ENCODE measurements at regions not wholly inside any gene's neighbourhood (a gene's known extent, or its start where the extent isn't known, plus 50 kb on each side); places are given as distances from the start of the nearest gene placed in this dataset.
"Not testable (repeated sequence)": the region's sequence is repeated elsewhere in the genome, so short reads cannot be mapped to it uniquely, and the experiment has no call there.

- DNase-seq, result no peak
- Histone ChIP-seq H3K4me1 (ENCODE audit: control insufficient read depth, insufficient read depth, low read length, poor library complexity, severe bottlenecking) (no peaks in the 10 kb centered on the region), H3K27ac (ENCODE audit: insufficient read depth, low read length, poor library complexity, severe bottlenecking) (no peak overlapping the region), H3K27me3 (replicated peaks; ENCODE audit: control insufficient read depth, insufficient read depth, low read length, poor library complexity, severe bottlenecking) (no peaks in the 10 kb centered on the region), H3K4me3 (ENCODE audit: insufficient read depth, low read depth, low read length, poor library complexity, severe bottlenecking) (no peak overlapping the region), H3K36me3 (ENCODE audit: control insufficient read depth, insufficient read depth, low read length) (no peaks in the 10 kb centered on the region), H3K9me3 (ENCODE audit: control insufficient read depth, low read length) (no peaks in the 10 kb centered on the region)
Observed at GRCh38 chr6:54535568-54535967, 227.3 kb downstream of the TINAG start.

- Histone ChIP-seq H3K27me3 (replicated peaks; ENCODE audit: control insufficient read depth, insufficient read depth, low read length, poor library complexity, severe bottlenecking) (no peaks in the 10 kb centered on the region), H3K9me3 (ENCODE audit: control insufficient read depth, low read length) (no peaks in the 10 kb centered on the region), H3K4me1 (ENCODE audit: control insufficient read depth, insufficient read depth, low read length, poor library complexity, severe bottlenecking) (no peaks in the 10 kb centered on the region), H3K36me3 (ENCODE audit: control insufficient read depth, insufficient read depth, low read length) (no peaks in the 10 kb centered on the region), H3K4me3 (ENCODE audit: insufficient read depth, low read depth, low read length, poor library complexity, severe bottlenecking) (no peak overlapping the region), H3K27ac (ENCODE audit: insufficient read depth, low read length, poor library complexity, severe bottlenecking) (no peak overlapping the region)
- no peak for DNase-seq
Observed at GRCh38 chr6:54541541-54541940, 233.3 kb downstream of the TINAG start.

- H3K36me3 ChIP-seq (ENCODE audit: control insufficient read depth, insufficient read depth, low read length), result no peaks in the 10 kb centered on the region
- no peaks in the 10 kb centered on the region for H3K27me3 ChIP-seq (replicated peaks; ENCODE audit: control insufficient read depth, insufficient read depth, low read length, poor library complexity, severe bottlenecking)
- H3K4me1 ChIP-seq (ENCODE audit: control insufficient read depth, insufficient read depth, low read length, poor library complexity, severe bottlenecking), result no peaks in the 10 kb centered on the region
- no peaks in the 10 kb centered on the region for H3K9me3 ChIP-seq (ENCODE audit: control insufficient read depth, low read length)
- no peak overlapping the region for H3K4me3 ChIP-seq (ENCODE audit: insufficient read depth, low read depth, low read length, poor library complexity, severe bottlenecking)
- DNase-seq, result no peak
- H3K27ac ChIP-seq (ENCODE audit: insufficient read depth, low read length, poor library complexity, severe bottlenecking), result no peak overlapping the region
Observed at GRCh38 chr6:54559136-54559535, 250.9 kb downstream of the TINAG start.

DNA sequence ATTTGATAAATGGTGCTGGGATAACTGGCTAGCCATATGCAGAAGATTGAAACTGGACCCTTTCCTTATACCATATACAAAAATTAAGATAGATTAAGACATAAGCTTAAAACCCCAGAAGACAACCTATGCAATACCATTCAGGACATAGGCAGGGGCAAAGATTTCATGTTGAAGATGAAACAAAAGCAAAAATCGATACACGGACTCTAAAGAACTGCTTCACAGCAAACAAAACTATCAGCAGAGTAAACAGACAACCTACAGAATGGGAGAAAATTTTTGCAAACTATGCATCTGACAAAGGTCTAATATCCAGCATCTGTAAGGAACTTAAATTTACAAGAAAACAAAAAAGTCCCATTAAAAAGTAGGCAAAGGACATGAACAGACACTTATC is 255.9 kb downstream of the TINAG start:
- H3K36me3 ChIP-seq (ENCODE audit: control insufficient read depth, insufficient read depth, low read length); H3K4me1 ChIP-seq (ENCODE audit: control insufficient read depth, insufficient read depth, low read length, poor library complexity, severe bottlenecking); H3K27me3 ChIP-seq (replicated peaks; ENCODE audit: control insufficient read depth, insufficient read depth, low read length, poor library complexity, severe bottlenecking); H3K4me3 ChIP-seq (ENCODE audit: insufficient read depth, low read depth, low read length, poor library complexity, severe bottlenecking); H3K27ac ChIP-seq (ENCODE audit: insufficient read depth, low read length, poor library complexity, severe bottlenecking); H3K9me3 ChIP-seq (ENCODE audit: control insufficient read depth, low read length); DNase-seq: not testable (repeated sequence)

DNA sequence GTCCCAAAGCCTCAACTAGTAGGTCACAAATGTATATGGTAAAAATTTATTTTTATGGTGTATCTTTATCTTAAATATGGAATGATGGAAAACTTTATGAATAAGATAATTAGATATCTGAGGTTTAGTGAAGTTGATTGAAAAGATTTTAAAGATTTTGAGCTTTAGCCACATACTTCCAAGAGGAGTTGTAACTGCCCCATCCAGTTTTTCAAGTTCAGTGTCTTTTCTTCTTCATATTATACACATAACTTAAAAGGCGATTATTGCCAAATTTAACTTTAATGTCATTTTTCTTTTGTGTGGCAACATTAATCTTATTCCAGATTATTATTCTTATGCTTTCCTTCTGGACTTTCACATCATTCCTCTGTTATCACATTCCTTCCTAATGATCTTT is 266.4 kb downstream of the TINAG start:
- no peaks in the 10 kb centered on the region for H3K9me3 ChIP-seq (ENCODE audit: control insufficient read depth, low read length)
- no peak for DNase-seq
- no peaks in the 10 kb centered on the region for H3K36me3 ChIP-seq (ENCODE audit: control insufficient read depth, insufficient read depth, low read length)
- H3K4me1 ChIP-seq (ENCODE audit: control insufficient read depth, insufficient read depth, low read length, poor library complexity, severe bottlenecking), result no peaks in the 10 kb centered on the region
- H3K27me3 ChIP-seq (replicated peaks; ENCODE audit: control insufficient read depth, insufficient read depth, low read length, poor library complexity, severe bottlenecking), result no peaks in the 10 kb centered on the region
- H3K27ac ChIP-seq (ENCODE audit: insufficient read depth, low read length, poor library complexity, severe bottlenecking), result no peak overlapping the region
- H3K4me3 ChIP-seq (ENCODE audit: insufficient read depth, low read depth, low read length, poor library complexity, severe bottlenecking), result no peak overlapping the region

DNA sequence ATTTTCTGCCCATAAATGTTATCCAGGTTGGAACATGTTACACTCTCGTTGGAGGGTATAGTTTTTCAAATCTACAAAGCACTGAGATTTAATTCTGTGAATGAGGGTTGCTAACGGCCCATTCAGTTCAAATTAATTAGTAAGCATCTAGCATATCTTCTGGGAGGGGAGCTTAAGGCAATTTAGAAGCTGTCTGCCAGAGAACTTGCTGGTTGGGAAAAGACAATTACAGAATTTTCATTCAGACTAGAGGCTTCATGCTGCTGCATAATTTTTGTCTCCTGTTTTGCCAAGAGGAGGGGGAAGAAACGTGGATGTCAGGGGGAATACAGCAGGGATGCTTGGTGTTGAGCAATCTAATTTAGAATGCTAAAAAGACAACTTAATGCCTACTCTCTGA is 268.3 kb upstream of the FAM83B start:
- no peaks in the 10 kb centered on the region for H3K4me1 ChIP-seq (ENCODE audit: control insufficient read depth, insufficient read depth, low read length, poor library complexity, severe bottlenecking)
- no peaks in the 10 kb centered on the region for H3K36me3 ChIP-seq (ENCODE audit: control insufficient read depth, insufficient read depth, low read length)
- H3K27ac ChIP-seq (ENCODE audit: insufficient read depth, low read length, poor library complexity, severe bottlenecking), result no peak overlapping the region
- H3K4me3 ChIP-seq (ENCODE audit: insufficient read depth, low read depth, low read length, poor library complexity, severe bottlenecking), result no peak overlapping the region
- DNase-seq, result no peak
- no peaks in the 10 kb centered on the region for H3K27me3 ChIP-seq (replicated peaks; ENCODE audit: control insufficient read depth, insufficient read depth, low read length, poor library complexity, severe bottlenecking)
- H3K9me3 ChIP-seq (ENCODE audit: control insufficient read depth, low read length), result no peaks in the 10 kb centered on the region

GRCh38 chr6:54579011-54579410 is 267.6 kb upstream of the FAM83B start:
- Histone ChIP-seq H3K27me3 (replicated peaks; ENCODE audit: control insufficient read depth, insufficient read depth, low read length, poor library complexity, severe bottlenecking) (no peaks in the 10 kb centered on the region), H3K4me1 (ENCODE audit: control insufficient read depth, insufficient read depth, low read length, poor library complexity, severe bottlenecking) (no peaks in the 10 kb centered on the region), H3K27ac (ENCODE audit: insufficient read depth, low read length, poor library complexity, severe bottlenecking) (no peak overlapping the region), H3K9me3 (ENCODE audit: control insufficient read depth, low read length) (no peaks in the 10 kb centered on the region), H3K4me3 (ENCODE audit: insufficient read depth, low read depth, low read length, poor library complexity, severe bottlenecking) (no peak overlapping the region), H3K36me3 (ENCODE audit: control insufficient read depth, insufficient read depth, low read length) (no peaks in the 10 kb centered on the region)
- DNase-seq, result no peak

DNA sequence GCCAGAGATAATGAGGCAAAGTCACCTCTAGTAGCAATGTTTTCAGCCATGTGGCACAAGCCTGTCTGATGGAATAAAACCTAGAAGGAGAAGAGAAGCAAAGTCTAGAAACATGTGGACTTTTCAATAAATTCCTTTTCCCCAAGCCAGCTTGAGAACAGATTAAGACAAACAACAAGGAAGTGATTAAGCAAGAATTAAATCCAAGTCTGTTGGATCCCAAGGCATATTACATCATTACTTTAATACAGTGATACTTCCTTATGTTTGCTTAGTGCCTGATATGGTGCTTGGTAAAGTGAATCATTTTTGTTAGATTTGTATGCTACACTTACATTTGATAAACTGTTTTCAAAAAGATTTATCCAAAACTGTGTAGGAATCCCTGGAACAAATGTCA is 260.3 kb upstream of the FAM83B start:
- no peak for DNase-seq
- Histone ChIP-seq H3K4me3 (ENCODE audit: insufficient read depth, low read depth, low read length, poor library complexity, severe bottlenecking) (no peak overlapping the region), H3K4me1 (ENCODE audit: control insufficient read depth, insufficient read depth, low read length, poor library complexity, severe bottlenecking) (no peaks in the 10 kb centered on the region), H3K27me3 (replicated peaks; ENCODE audit: control insufficient read depth, insufficient read depth, low read length, poor library complexity, severe bottlenecking) (no peaks in the 10 kb centered on the region), H3K9me3 (ENCODE audit: control insufficient read depth, low read length) (peaks cover 4% of the 10 kb centered on the region), H3K27ac (ENCODE audit: insufficient read depth, low read length, poor library complexity, severe bottlenecking) (no peak overlapping the region), H3K36me3 (ENCODE audit: control insufficient read depth, insufficient read depth, low read length) (no peaks in the 10 kb centered on the region)

- Histone ChIP-seq H3K4me3 (ENCODE audit: insufficient read depth, low read depth, low read length, poor library complexity, severe bottlenecking) (no peak overlapping the region), H3K27ac (ENCODE audit: insufficient read depth, low read length, poor library complexity, severe bottlenecking) (no peak overlapping the region), H3K9me3 (ENCODE audit: control insufficient read depth, low read length) (peaks cover 4% of the 10 kb centered on the region), H3K4me1 (ENCODE audit: control insufficient read depth, insufficient read depth, low read length, poor library complexity, severe bottlenecking) (no peaks in the 10 kb centered on the region), H3K36me3 (ENCODE audit: control insufficient read depth, insufficient read depth, low read length) (no peaks in the 10 kb centered on the region), H3K27me3 (replicated peaks; ENCODE audit: control insufficient read depth, insufficient read depth, low read length, poor library complexity, severe bottlenecking) (no peaks in the 10 kb centered on the region)
- no peak for DNase-seq
Observed at GRCh38 chr6:54587277-54587676, 259.3 kb upstream of the FAM83B start.

GRCh38 chr6:54588176-54588575 is 258.4 kb upstream of the FAM83B start:
- no peaks in the 10 kb centered on the region for H3K4me1 ChIP-seq (ENCODE audit: control insufficient read depth, insufficient read depth, low read length, poor library complexity, severe bottlenecking)
- no peak overlapping the region for H3K27ac ChIP-seq (ENCODE audit: insufficient read depth, low read length, poor library complexity, severe bottlenecking)
- H3K4me3 ChIP-seq (ENCODE audit: insufficient read depth, low read depth, low read length, poor library complexity, severe bottlenecking), result no peak overlapping the region
- H3K9me3 ChIP-seq (ENCODE audit: control insufficient read depth, low read length), result peaks cover 4% of the 10 kb centered on the region
- no peak for DNase-seq
- H3K27me3 ChIP-seq (replicated peaks; ENCODE audit: control insufficient read depth, insufficient read depth, low read length, poor library complexity, severe bottlenecking), result no peaks in the 10 kb centered on the region
- H3K36me3 ChIP-seq (ENCODE audit: control insufficient read depth, insufficient read depth, low read length), result no peaks in the 10 kb centered on the region

DNA sequence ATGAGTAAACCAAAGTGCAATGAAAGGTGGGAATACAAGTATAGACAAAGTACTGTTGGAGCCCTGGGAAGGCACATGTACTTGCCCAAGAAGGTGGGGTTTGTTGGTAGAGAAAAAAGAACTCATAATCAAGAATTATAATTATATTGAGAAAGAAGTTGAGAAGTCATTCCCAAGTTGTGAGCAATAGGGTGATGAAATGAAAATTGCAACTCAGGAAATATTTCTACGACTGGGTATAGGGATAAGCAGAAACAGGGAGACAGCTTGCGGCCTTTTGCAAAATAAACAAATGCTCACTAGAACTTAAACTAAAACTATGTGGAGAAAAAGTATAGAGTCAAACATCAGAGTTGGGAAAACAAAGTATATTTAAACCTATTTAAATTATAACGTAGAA is 250.7 kb upstream of the FAM83B start:
- no peak overlapping the region for H3K4me3 ChIP-seq (ENCODE audit: insufficient read depth, low read depth, low read length, poor library complexity, severe bottlenecking)
- no peaks in the 10 kb centered on the region for H3K27me3 ChIP-seq (replicated peaks; ENCODE audit: control insufficient read depth, insufficient read depth, low read length, poor library complexity, severe bottlenecking)
- no peak overlapping the region for H3K27ac ChIP-seq (ENCODE audit: insufficient read depth, low read length, poor library complexity, severe bottlenecking)
- no peak for DNase-seq
- no peaks in the 10 kb centered on the region for H3K9me3 ChIP-seq (ENCODE audit: control insufficient read depth, low read length)
- no peaks in the 10 kb centered on the region for H3K4me1 ChIP-seq (ENCODE audit: control insufficient read depth, insufficient read depth, low read length, poor library complexity, severe bottlenecking)
- H3K36me3 ChIP-seq (ENCODE audit: control insufficient read depth, insufficient read depth, low read length), result no peaks in the 10 kb centered on the region
